DND-41 (cell line): ENCODE measurements at regions not wholly inside any gene's neighbourhood (a gene's known extent, or its start where the extent isn't known, plus 50 kb on each side); places are given as distances from the start of the nearest gene placed in this dataset.

Experiments
- ATAC-seq: fragments of 200-7000 bp; cut with Tn5 transposase; 3 replicates; pipeline ENCODE4 v1.9.1; 2021; ENCODE audit warnings: low read depth; ENCODE audit not compliant: insufficient read depth
- DNase-seq: peaks from one replicate; pipeline ENCODE4 v3.0.0-alpha.2; 2020
- H2AFZ ChIP-seq: 2 replicates; pipeline ENCODE4 v1.6.0; 2012; ENCODE audit warnings: low read depth, low read length
- H3K27ac ChIP-seq: 2 replicates; pipeline ENCODE4 v1.5.1; 2012; ENCODE audit warnings: low read length, inconsistent platforms
- H3K27me3 ChIP-seq: fragments of 200-600 bp; sonication (generic); 2 replicates; pipeline ENCODE4 v1.6.0; 2012; ENCODE audit warnings: low read length, mild to moderate bottlenecking, inconsistent platforms; ENCODE audit not compliant: insufficient read depth, poor library complexity
- H3K36me3 ChIP-seq: 2 replicates; pipeline ENCODE4 v1.5.1; 2012; ENCODE audit warnings: low read length, inconsistent platforms; ENCODE audit not compliant: insufficient read depth
- H3K4me1 ChIP-seq: 2 replicates; pipeline ENCODE4 v1.5.1; 2012; ENCODE audit warnings: mild to moderate bottlenecking, low read length; ENCODE audit not compliant: insufficient read depth
- H3K4me2 ChIP-seq: 2 replicates; pipeline ENCODE4 v1.6.0; 2012; ENCODE audit warnings: mild to moderate bottlenecking, moderate library complexity, low read length, inconsistent platforms; ENCODE audit not compliant: insufficient read depth
- H3K4me3 ChIP-seq, 2 experiments: fragments of 200-600 bp in 1 of 2; shearing (Covaris generic) in 1 of 2; 2 replicates each; pipeline ENCODE4 v1.5.1; 2012 to 2016; ENCODE audit warnings: inconsistent platforms in 2 of 2, low read length in 2 of 2, mild to moderate bottlenecking in 2 of 2, low read depth in 1 of 2, moderate library complexity in 1 of 2
- H3K79me2 ChIP-seq: 2 replicates; pipeline ENCODE4 v1.6.0; 2012; ENCODE audit warnings: low read length, inconsistent platforms; ENCODE audit not compliant: insufficient read depth
- H3K9ac ChIP-seq: 2 replicates; pipeline ENCODE4 v1.6.0; 2012; ENCODE audit warnings: low read depth, mild to moderate bottlenecking, inconsistent platforms, low read length, moderate library complexity
- H3K9me3 ChIP-seq: 2 replicates; pipeline ENCODE4 v1.5.1; 2012; ENCODE audit warnings: low read length, moderate library complexity, mild to moderate bottlenecking, inconsistent platforms; ENCODE audit not compliant: insufficient read depth, severe bottlenecking
- H4K20me1 ChIP-seq: 2 replicates; pipeline ENCODE4 v1.6.0; 2012; ENCODE audit warnings: low read length; ENCODE audit not compliant: insufficient read depth
- CTCF ChIP-seq: IDR thresholded peaks from 2 replicates; pipeline ENCODE4 v1.5.1; 2012; ENCODE audit warnings: borderline replicate concordance, low read length, moderate library complexity, mild to moderate bottlenecking; ENCODE audit not compliant: poor library complexity, severe bottlenecking; ENCODE audit errors: extremely low read depth
- EZH2 ChIP-seq: IDR thresholded peaks from 3 replicates; pipeline ENCODE4 v1.6.1; 2012; ENCODE audit warnings: borderline replicate concordance, low read depth, mild to moderate bottlenecking, moderate library complexity, low read length, inconsistent platforms; ENCODE audit not compliant: severe bottlenecking

DNA sequence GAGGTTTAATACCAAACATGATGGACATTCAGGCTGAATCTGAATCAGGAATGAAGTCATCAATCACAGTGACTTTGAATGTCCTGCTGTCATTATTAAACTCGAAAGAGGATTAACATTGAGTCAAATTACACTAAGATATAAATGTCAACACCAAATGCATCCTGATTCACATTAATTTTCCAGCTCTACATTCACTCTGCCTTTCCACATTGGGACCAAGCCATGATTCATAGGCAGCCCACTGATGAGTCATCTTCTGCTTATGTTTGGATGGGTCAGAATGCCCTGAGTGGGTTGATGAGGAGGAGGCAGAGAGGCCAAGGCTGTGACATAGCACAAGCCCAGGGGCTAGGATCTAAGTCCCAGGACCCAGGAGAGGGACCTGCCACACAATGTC, 247.6 kb upstream of the RPS6KA3 start:
- Histone ChIP-seq H4K20me1 (no peaks in the 10 kb centered on the region), H3K79me2 (no peaks in the 10 kb centered on the region), H3K27ac (no peak overlapping the region), H3K27me3 (no peaks in the 10 kb centered on the region), H3K4me1 (no peaks in the 10 kb centered on the region), H3K4me3 (no peak overlapping the region), H3K9me3 (no peaks in the 10 kb centered on the region), H3K4me2 (no peak overlapping the region), H3K9ac (no peak overlapping the region), H2AFZ (no peak overlapping the region), H3K36me3 (no peaks in the 10 kb centered on the region)
- ATAC-seq (no peak), DNase-seq (no peak)
- TF ChIP-seq CTCF (no peak), EZH2 (no peak)

DNA sequence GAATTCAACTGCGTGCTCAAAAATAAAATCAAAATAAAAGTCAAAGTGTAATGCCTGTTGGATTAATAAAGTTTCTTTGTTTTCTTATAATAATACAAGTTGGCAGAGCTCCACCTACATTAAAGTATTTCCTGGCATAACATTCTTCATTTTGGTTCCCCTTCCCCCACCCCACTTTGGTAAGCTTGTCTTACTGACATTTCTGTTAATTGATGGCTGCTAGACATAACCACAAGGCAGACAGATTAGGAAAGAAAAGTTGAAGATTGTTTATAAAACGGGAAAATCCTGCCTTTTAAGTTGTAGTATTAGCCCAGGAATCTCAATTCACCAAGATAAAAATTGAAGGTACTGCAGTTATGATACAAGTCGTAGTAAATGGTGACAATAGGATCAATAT, 246.5 kb upstream of the RPS6KA3 start:
- Histone ChIP-seq H3K27me3 (no peaks in the 10 kb centered on the region), H3K27ac (no peak overlapping the region), H3K79me2 (no peaks in the 10 kb centered on the region), H3K9ac (no peak overlapping the region), H3K9me3 (no peaks in the 10 kb centered on the region), H3K4me1 (no peaks in the 10 kb centered on the region), H3K4me2 (no peak overlapping the region), H4K20me1 (no peaks in the 10 kb centered on the region), H3K4me3 (no peak overlapping the region), H3K36me3 (no peaks in the 10 kb centered on the region), H2AFZ (no peak overlapping the region)
- no peak for TF ChIP-seq EZH2
- TF ChIP-seq CTCF: no peak
- ATAC-seq (no peak), DNase-seq (no peak)

DNA sequence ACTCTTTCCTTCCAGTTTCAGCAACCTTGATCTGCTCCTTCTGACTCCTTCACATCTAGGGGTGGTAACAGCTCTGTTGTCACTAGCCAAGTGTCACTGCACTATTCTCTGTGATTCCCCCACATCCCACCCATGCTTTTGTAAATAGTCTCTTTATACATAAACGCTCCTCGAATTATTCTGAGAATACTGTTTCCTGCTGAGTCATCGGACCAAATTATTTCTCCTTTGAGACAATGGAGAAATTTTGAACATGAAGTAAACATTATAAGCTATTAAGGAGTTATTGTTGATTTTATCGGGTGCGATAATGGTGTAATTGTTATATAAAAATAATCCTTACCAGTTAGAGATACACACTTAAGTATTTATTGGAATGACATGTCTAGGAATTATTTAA, 245.1 kb upstream of the RPS6KA3 start:
- Histone ChIP-seq H4K20me1 (no peaks in the 10 kb centered on the region), H3K4me1 (no peaks in the 10 kb centered on the region), H2AFZ (no peak overlapping the region), H3K4me3 (no peak overlapping the region), H3K9me3 (no peaks in the 10 kb centered on the region), H3K27me3 (no peaks in the 10 kb centered on the region), H3K9ac (no peak overlapping the region), H3K36me3 (no peaks in the 10 kb centered on the region), H3K79me2 (no peaks in the 10 kb centered on the region), H3K4me2 (no peak overlapping the region), H3K27ac (no peak overlapping the region)
- ATAC-seq: no peak
- TF ChIP-seq EZH2 (no peak), CTCF (no peak)
- no peak for DNase-seq
